ENCODE measurements at regions not wholly inside any gene's neighbourhood (a gene's known extent, or its start where the extent isn't known, plus 50 kb on each side); places are given as distances from the start of the nearest gene placed in this dataset.

DNA sequence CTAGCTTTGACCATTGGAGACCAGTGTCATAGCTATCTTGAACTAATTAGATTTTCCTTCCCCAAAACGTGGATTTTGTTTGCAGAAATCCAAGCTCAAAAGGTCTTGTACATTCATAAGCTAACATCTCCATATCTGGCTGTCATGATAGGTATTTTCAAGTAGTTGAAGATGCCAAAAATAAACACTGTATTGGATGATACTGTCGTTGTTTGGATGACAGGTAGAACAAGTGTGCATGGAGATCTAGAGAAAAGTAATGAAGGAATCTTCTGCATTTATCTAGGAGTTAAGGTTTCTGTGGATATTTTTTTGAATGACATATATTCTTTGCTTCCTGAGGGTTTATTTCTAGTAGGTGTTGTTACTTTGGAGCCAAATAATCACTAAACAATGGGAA, 1696.1 kb downstream of the SI start:
- TF ChIP-seq CTCF (IDR thresholded peaks at IDR 0.05), result no peak

- no peak for TF ChIP-seq CTCF (IDR thresholded peaks at IDR 0.05)
Observed at GRCh38 chr3:163368168-163368567, 1710.1 kb downstream of the SI start.

- TF ChIP-seq CTCF (IDR thresholded peaks at IDR 0.05), result no peak
Observed at GRCh38 chr3:163364717-163365116, 1713.6 kb downstream of the SI start.

DNA sequence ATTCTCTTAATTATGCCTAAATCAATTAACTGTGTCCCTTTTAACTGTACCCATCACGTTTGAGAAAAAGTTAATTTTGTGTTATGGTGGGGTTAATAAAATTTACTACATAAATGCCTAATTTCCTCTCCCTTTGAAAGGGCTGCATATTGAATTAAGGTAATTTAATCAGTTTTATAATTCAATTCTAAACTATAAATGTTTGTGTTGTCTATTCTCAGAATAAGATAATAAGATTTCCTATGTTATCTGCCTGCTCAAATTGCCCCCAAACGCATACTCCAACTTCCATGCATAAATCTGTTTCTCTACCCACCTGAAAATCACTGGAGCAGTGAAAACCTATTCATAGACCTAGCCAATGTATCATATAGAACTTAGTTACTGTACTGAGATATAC, 1716.1 kb downstream of the SI start:
- no peak for TF ChIP-seq CTCF (IDR thresholded peaks at IDR 0.05)

DNA sequence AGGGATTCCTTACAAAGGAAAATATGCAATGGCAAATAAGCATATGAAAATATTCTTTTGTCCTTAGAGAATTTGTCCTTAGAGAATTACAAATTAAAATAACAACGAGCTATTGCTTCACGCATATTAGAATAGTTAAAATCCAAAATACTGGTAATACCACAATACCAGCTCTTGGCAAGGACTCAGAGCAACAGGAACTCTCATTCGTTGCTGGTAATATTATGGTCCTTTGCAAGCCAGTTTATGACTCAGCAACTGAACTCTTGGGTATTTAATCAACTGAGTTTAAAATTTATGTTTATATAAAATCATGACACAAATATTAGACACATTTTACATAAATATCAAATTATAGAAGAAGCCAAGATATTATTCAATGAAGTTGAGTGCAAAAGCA, 1730.4 kb downstream of the SI start:
- TF ChIP-seq CTCF (IDR thresholded peaks at IDR 0.05), result no peak

- TF ChIP-seq CTCF (IDR thresholded peaks at IDR 0.05), result no peak
Observed at GRCh38 chr3:163335429-163335828, 1742.9 kb downstream of the SI start.

DNA sequence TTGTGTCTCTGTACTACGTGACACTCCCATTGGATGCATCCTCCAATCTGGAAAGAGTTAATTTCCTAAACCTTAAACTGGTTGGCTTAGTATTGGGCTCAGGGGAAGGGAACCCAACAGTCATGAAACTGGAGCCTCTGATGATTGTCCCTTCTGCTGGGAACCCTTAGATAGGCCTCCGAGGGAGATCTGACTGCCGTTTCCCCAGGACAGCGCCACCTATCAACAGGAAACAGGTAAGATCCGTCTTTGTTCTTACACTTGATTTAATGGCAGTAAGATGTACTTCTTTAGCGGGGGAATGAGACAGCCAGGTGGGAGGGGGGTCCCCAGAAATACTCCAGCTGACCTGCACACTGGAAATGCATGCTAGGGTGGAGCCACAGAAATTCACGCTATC, 1749.6 kb downstream of the SI start:
- no peak for TF ChIP-seq CTCF (IDR thresholded peaks at IDR 0.05)

DNA sequence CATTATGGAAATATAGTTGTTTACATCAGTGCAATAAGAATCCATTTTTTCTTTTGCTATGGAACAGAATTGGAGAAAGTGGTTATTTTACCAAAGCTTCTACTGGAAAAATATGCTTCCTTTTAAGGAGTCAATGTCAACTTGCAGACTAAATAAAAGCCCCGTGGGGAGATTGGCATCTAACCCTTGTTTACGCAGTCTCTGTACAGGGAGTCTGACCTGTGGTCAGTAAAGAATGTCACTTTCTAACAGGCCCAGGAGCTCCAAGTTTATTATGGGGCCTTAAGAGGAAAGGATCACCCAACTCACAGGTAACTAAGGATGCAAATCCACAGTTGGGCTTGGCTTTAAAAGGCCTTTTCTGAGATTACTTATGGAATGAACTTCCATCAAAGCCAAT, 1751.2 kb downstream of the SI start:
- TF ChIP-seq CTCF (IDR thresholded peaks at IDR 0.05), result no peak
